ENCODE measurements at regions not wholly inside any gene's neighbourhood (a gene's known extent, or its start where the extent isn't known, plus 50 kb on each side); places are given as distances from the start of the nearest gene placed in this dataset.
"Not testable (repeated sequence)": the region's sequence is repeated elsewhere in the genome, so short reads cannot be mapped to it uniquely, and the experiment has no call there.

DNA sequence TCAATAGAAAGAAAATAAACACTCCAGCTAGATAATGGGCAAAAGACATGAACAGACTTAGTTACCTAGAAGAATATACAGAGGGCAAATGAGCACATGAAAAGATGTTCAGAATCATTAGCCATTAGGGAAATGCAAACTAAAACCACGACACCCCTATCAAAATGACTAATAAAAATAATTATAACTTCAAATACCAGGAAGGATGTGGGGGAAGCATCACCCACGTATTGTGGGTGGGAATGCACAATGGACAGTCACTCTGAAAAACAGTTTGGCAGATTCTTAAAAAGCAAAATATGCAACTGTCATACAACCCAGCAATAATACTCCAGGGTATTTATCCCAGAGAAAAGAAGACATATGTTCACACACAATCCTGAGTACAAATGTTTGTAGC is 92.6 kb downstream of the DLL1 start:
- intact Hi-C loops (cut with micrococcal nuclease) = no loop called here

GRCh38 chr6:170193326-170193821 is 97.5 kb downstream of the DLL1 start:
- intact Hi-C loops (cut with micrococcal nuclease) = no loop called here

GRCh38 chr6:170192905-170193304 is 98.0 kb downstream of the DLL1 start:
- intact Hi-C loops (cut with micrococcal nuclease) = no loop called here

- intact Hi-C loops (cut with micrococcal nuclease) = not testable (repeated sequence)
Measured at GRCh38 chr6:170192101-170192500, 98.8 kb downstream of the DLL1 start.

- intact Hi-C loops (cut with micrococcal nuclease) = no loop called here
Measured at GRCh38 chr6:170190046-170190445, 100.8 kb downstream of the DLL1 start.

DNA sequence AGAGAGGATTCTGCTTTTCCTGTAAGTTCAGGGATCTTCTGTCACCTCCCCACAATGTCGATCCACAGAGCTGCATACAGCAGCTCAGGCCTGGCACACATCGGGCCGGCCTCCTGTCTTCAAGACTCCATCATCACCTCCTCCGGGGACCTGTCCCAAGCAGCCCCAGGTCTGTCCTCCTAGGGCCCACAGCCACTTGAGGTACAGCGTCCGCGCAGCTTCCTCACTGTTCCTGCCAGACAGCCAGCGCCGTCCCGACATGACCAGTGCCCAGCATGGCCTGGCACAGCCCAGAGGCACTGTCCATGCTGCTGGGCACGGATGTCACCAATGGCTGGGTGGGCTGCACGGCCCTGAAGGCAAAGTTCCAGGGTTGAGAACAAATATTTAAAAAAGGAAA is 101.6 kb downstream of the DLL1 start:
- intact Hi-C loops (cut with micrococcal nuclease) = no loop called here

GRCh38 chr6:170188571-170189001 is 102.3 kb downstream of the DLL1 start:
- intact Hi-C loops (cut with micrococcal nuclease) = no loop called here

GRCh38 chr6:170187669-170188566 is 103.0 kb downstream of the DLL1 start:
- intact Hi-C loops (cut with micrococcal nuclease) = no loop called here

GRCh38 chr6:170186941-170187668 is 103.8 kb downstream of the DLL1 start:
- intact Hi-C loops (cut with micrococcal nuclease) = no loop called here

- intact Hi-C loops (cut with micrococcal nuclease) = no loop called here
Measured at GRCh38 chr6:170186006-170186935, 104.6 kb downstream of the DLL1 start.

DNA sequence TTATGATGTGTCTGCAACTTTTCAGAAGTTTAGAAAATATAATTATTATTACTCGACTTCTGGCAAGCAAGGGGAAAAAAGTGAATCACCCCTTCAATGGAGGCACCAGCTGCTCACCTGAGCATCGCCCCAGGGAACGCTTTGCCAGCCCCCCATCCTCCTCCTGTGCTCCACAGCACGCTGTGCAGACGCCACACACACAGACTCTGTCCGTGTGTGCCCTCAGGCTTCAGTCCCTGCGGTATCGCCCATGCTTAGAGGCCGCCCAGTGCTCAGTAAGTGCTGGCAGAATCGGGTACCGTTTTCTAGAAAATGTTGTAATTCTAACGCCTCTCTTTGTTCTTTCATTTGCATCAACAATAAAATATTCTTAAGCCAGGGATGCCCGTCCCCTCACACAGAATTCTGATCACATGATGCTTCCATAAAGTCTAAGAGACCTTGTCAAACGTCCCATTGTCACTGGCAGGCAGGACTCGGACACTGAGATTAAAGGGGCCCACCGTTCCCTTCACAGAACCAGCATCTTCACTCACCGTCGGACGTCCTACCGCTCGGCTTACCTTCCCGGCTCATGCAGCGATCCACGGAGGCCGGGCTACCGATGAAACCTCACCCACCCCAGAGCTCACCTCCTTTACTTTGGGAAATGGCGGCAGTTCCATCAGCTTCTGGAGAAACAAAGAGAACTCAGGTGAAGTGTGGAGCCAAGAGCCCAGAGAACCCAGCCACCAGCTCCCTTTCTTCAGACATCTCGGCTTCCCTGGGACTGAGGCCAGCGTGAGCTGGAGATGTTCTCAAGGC is 105.5 kb downstream of the DLL1 start:
- intact Hi-C loops (cut with micrococcal nuclease) = no loop called here

DNA sequence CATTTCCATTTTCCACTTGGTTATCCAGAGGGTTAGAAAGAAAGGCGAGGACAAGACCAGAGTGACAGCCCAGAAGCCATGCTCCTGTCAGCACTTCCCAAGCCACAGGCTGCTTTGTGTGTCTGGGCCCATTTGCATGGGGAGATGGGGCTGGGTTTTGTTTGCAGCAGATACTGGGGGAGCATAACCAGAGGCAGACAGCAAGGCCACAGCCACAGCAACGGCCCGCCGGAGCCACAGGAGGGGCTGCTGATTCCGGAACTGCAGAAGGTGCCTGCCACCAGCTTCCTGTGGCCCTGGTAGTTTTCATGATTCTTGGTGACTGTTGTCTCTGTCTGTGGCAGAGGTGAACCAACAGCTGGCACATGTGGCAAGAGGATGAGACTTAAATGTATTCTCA is 106.6 kb downstream of the DLL1 start:
- intact Hi-C loops (cut with micrococcal nuclease) = no loop called here

DNA sequence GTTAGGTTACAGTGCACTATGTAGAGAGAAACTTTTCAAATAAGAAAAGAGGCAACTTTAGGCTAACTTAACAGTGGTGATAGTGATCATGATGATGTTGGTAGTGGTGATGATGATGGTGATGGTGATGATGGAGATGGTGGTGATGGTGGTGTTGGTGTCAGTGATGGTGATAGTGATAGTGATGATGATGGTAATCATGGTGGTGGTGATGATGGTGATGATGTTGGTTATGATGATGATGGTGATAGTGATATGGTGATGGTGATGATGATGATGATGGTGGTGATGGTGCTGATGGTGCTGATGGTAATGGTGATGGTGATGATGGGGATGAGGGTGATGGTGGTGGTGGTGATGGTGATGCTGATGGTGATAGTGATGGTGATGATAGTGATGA is 107.4 kb downstream of the DLL1 start:
- intact Hi-C loops (cut with micrococcal nuclease) = no loop called here

- intact Hi-C loops (cut with micrococcal nuclease) = no loop called here
Measured at GRCh38 chr6:170182781-170183120, 108.1 kb downstream of the DLL1 start.

- intact Hi-C loops (cut with micrococcal nuclease) = no loop called here
Measured at GRCh38 chr6:170182093-170182780, 108.6 kb downstream of the DLL1 start.

- intact Hi-C loops (cut with micrococcal nuclease) = no loop called here
Measured at GRCh38 chr6:170181338-170181690, 109.6 kb downstream of the DLL1 start.

DNA sequence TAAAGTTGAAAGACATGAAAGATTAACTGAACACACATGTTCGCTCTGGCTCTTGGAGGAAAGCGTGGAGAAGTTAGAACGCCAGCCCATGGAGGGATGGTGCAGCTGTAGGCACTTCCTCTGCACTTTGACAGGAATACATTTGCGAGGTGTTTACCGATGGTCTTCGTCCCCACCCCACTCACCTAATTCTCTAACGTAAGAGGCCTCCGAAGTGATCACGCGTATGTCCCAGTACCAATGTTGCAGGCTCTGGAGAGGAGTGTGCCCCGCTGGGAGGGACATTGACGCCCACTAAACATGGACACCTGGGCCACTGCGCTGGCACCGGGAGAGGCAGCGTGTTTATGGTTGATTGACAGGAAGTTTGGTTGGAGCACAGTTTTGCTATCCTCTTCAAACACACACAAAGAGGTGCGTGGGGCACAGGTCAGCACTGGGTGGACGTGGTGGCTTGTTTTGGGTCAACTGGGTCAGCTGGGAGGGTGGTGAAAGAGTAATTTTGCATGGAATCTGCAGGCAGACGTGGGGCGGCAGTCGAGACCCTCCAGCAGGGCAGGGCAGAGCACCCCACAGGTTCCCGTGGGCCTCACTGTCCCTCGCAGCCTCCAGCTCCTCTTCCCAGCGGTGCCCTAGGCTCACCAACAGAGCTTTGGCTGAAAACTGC is 110.1 kb downstream of the DLL1 start:
- intact Hi-C loops (cut with micrococcal nuclease) = no loop called here

- intact Hi-C loops (cut with micrococcal nuclease) = no loop called here
Measured at GRCh38 chr6:170179616-170180324, 111.1 kb downstream of the DLL1 start.
